Neural crest cell (in vitro differentiated cells): ENCODE measurements at regions not wholly inside any gene's neighbourhood (a gene's known extent, or its start where the extent isn't known, plus 50 kb on each side); places are given as distances from the start of the nearest gene placed in this dataset.

Experiments used
- DNase-seq: peaks from one replicate; pipeline ENCODE4 v3.0.0; 2021; ENCODE audit warnings: low read depth, mixed read lengths, low spot score
- H3K27ac Mint-ChIP-seq: one replicate; pipeline ENCODE4 v1.8.0; 2021; ENCODE audit warnings: mild to moderate bottlenecking, mixed read lengths; ENCODE audit not compliant: unreplicated experiment
- H3K27me3 Mint-ChIP-seq: 2 replicates; pipeline ENCODE4 v1.8.0; 2021; ENCODE audit warnings: low read depth, mild to moderate bottlenecking, mixed read lengths
- H3K36me3 Mint-ChIP-seq: 2 replicates; pipeline ENCODE4 v1.8.0; 2021; ENCODE audit warnings: low read depth, mild to moderate bottlenecking, mixed read lengths
- H3K4me1 Mint-ChIP-seq: 2 replicates; pipeline ENCODE4 v1.8.0; 2021; ENCODE audit warnings: mixed read lengths
- H3K4me3 Mint-ChIP-seq: one replicate; pipeline ENCODE4 v1.8.0; 2021; ENCODE audit warnings: mild to moderate bottlenecking, mixed read lengths
- H3K9me3 Mint-ChIP-seq: 2 replicates; pipeline ENCODE4 v1.8.0; 2021; ENCODE audit warnings: mixed read lengths
- CTCF ChIP-seq: fragments of 200-600 bp; sonication (generic); conservative IDR thresholded peaks from 2 replicates; pipeline ENCODE4 v1.5.0; 2021; ENCODE audit warnings: antibody characterized with exemption, mild to moderate bottlenecking

GRCh38 chr13:76338003-76338402 is 548.2 kb downstream of the KCTD12 start:
- Mint-ChIP-seq H3K4me1 (no peaks in the 10 kb centered on the region), H3K27ac (no peak overlapping the region), H3K4me3 (no peak overlapping the region), H3K27me3 (no peaks in the 10 kb centered on the region), H3K36me3 (no peaks in the 10 kb centered on the region), H3K9me3 (no peaks in the 10 kb centered on the region)
- DNase-seq, result no peak
- TF ChIP-seq CTCF, result no peak

- no peaks in the 10 kb centered on the region for H3K4me1 Mint-ChIP-seq
- H3K27ac Mint-ChIP-seq, result no peak overlapping the region
- H3K4me3 Mint-ChIP-seq, result no peak overlapping the region
- no peak for TF ChIP-seq CTCF
- no peaks in the 10 kb centered on the region for H3K27me3 Mint-ChIP-seq
- no peaks in the 10 kb centered on the region for H3K9me3 Mint-ChIP-seq
- H3K36me3 Mint-ChIP-seq, result no peaks in the 10 kb centered on the region
- DNase-seq, result no peak
Measured at GRCh38 chr13:76336889-76337844, 549.0 kb downstream of the KCTD12 start.

- no peaks in the 10 kb centered on the region for H3K4me1 Mint-ChIP-seq
- H3K9me3 Mint-ChIP-seq, result no peaks in the 10 kb centered on the region
- no peaks in the 10 kb centered on the region for H3K27me3 Mint-ChIP-seq
- no peak for DNase-seq
- H3K27ac Mint-ChIP-seq, result no peak overlapping the region
- H3K36me3 Mint-ChIP-seq, result no peaks in the 10 kb centered on the region
- no peak overlapping the region for H3K4me3 Mint-ChIP-seq
- TF ChIP-seq CTCF, result no peak
Measured at GRCh38 chr13:76335463-76335862, 550.7 kb downstream of the KCTD12 start.

GRCh38 chr13:76331943-76332712 is 554.1 kb downstream of the KCTD12 start:
- Mint-ChIP-seq H3K36me3 (no peaks in the 10 kb centered on the region), H3K9me3 (no peaks in the 10 kb centered on the region), H3K4me1 (no peaks in the 10 kb centered on the region), H3K27ac (no peak overlapping the region), H3K4me3 (no peak overlapping the region), H3K27me3 (no peaks in the 10 kb centered on the region)
- TF ChIP-seq CTCF, result no peak
- DNase-seq, result no peak

GRCh38 chr13:76330761-76331160 is 555.4 kb downstream of the KCTD12 start:
- Mint-ChIP-seq H3K27me3 (no peaks in the 10 kb centered on the region), H3K36me3 (no peaks in the 10 kb centered on the region), H3K27ac (no peak overlapping the region), H3K4me3 (no peak overlapping the region), H3K9me3 (no peaks in the 10 kb centered on the region), H3K4me1 (no peaks in the 10 kb centered on the region)
- no peak for TF ChIP-seq CTCF
- no peak for DNase-seq
